NT2/D1 (cell line): ENCODE measurements at regions not wholly inside any gene's neighbourhood (a gene's known extent, or its start where the extent isn't known, plus 50 kb on each side); places are given as distances from the start of the nearest gene placed in this dataset.

Experiments used
- SUZ12 ChIP-seq: IDR thresholded peaks from 2 replicates; pipeline ENCODE4 v1.6.1; 2011; ENCODE audit not compliant: insufficient read length, insufficient read depth; ENCODE audit errors: extremely low read depth
- YY1 ChIP-seq: IDR thresholded peaks from 2 replicates; pipeline ENCODE4 v1.6.1; 2011; ENCODE audit not compliant: insufficient read length, insufficient read depth

GRCh38 chr17:5843366-5844026, 226.7 kb upstream of the WSCD1 start:
- TF ChIP-seq YY1 (no peak), SUZ12 (no peak)
